HL-60 (cell line): ENCODE measurements at regions not wholly inside any gene's neighbourhood (a gene's known extent, or its start where the extent isn't known, plus 50 kb on each side); places are given as distances from the start of the nearest gene placed in this dataset.
A peak's percentile ranks its signal among the peaks of the same experiment; 100 is the strongest.

Experiments
- DNase-seq, 2 experiments: peaks; one replicate each; pipeline ENCODE4 v3.0.0-alpha.2; 2010 to 2020; ENCODE audit warnings: low read depth in 1 of 2, low spot score in 1 of 2
- H3K27ac ChIP-seq: fragments of 250-450 bp; sonication (Bioruptor Pico); replicated peaks from 2 replicates; pipeline ENCODE4 v1.5.1; 2020; ENCODE audit warnings: mild to moderate bottlenecking, moderate library complexity
- H3K27me3 ChIP-seq: fragments of 250-450 bp; sonication (Bioruptor Pico); 2 replicates; pipeline ENCODE4 v1.5.1; 2021; ENCODE audit warnings: mild to moderate bottlenecking, moderate library complexity; ENCODE audit not compliant: insufficient read depth, poor library complexity, severe bottlenecking
- H3K4me3 ChIP-seq: replicated peaks from 2 replicates; pipeline ENCODE4 v1.5.1; 2011; ENCODE audit warnings: mild to moderate bottlenecking, control low read depth, low read length; ENCODE audit not compliant: insufficient read depth
- GABPA ChIP-seq: IDR thresholded peaks from 2 replicates; pipeline ENCODE4 v1.6.1; 2012; ENCODE audit warnings: low read depth
- POLR2AphosphoS5 ChIP-seq: IDR thresholded peaks from 2 replicates; pipeline ENCODE4 v1.6.1; 2012; ENCODE audit warnings: low read depth
- SPI1 ChIP-seq: IDR thresholded peaks from 2 replicates; pipeline ENCODE4 v1.6.1; 2012; ENCODE audit warnings: low read depth, mild to moderate bottlenecking, borderline replicate concordance
- TF ChIP-seq, protein P1 (sequence below): IDR thresholded peaks from 2 replicates; pipeline ENCODE4 v1.6.1; 2012; ENCODE audit warnings: low read depth; ENCODE audit not compliant: insufficient replicate concordance
- TF ChIP-seq, protein P2 (sequence below): IDR thresholded peaks from one replicate; pipeline ENCODE4 v1.5.1; 2011; ENCODE audit warnings: low read length, control low read depth, inconsistent platforms; ENCODE audit not compliant: insufficient read depth

DNA sequence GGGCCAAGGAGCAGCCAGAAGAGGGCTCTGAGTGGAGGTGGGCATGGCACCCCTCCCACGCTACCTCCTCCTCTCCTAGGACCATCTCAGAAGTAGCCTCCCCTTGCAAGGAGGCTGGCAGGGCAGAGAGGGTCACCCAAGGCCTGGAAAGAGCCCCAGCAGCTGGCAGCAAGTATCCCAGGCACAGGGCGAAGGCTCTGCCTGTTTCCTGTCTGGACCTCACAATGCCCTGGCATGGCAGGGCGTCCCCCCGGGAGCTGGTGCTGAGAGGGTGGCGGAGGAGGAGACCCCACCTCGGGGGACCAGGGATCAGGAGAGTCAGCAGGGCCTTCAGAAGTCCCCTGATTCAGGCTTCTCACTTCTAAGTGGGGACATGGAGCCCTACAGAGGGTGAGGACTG is 66.2 kb upstream of the TAF1B start:
- no peak for DNase-seq
- H3K27me3 ChIP-seq = no peaks in the 10 kb centered on the region
- TF ChIP-seq POLR2AphosphoS5 (no peak), GABPA (no peak), SPI1 (no peak)
- TF ChIP-seq, protein P1, sequence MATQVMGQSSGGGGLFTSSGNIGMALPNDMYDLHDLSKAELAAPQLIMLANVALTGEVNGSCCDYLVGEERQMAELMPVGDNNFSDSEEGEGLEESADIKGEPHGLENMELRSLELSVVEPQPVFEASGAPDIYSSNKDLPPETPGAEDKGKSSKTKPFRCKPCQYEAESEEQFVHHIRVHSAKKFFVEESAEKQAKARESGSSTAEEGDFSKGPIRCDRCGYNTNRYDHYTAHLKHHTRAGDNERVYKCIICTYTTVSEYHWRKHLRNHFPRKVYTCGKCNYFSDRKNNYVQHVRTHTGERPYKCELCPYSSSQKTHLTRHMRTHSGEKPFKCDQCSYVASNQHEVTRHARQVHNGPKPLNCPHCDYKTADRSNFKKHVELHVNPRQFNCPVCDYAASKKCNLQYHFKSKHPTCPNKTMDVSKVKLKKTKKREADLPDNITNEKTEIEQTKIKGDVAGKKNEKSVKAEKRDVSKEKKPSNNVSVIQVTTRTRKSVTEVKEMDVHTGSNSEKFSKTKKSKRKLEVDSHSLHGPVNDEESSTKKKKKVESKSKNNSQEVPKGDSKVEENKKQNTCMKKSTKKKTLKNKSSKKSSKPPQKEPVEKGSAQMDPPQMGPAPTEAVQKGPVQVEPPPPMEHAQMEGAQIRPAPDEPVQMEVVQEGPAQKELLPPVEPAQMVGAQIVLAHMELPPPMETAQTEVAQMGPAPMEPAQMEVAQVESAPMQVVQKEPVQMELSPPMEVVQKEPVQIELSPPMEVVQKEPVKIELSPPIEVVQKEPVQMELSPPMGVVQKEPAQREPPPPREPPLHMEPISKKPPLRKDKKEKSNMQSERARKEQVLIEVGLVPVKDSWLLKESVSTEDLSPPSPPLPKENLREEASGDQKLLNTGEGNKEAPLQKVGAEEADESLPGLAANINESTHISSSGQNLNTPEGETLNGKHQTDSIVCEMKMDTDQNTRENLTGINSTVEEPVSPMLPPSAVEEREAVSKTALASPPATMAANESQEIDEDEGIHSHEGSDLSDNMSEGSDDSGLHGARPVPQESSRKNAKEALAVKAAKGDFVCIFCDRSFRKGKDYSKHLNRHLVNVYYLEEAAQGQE = no peak
- TF ChIP-seq, protein P2, sequence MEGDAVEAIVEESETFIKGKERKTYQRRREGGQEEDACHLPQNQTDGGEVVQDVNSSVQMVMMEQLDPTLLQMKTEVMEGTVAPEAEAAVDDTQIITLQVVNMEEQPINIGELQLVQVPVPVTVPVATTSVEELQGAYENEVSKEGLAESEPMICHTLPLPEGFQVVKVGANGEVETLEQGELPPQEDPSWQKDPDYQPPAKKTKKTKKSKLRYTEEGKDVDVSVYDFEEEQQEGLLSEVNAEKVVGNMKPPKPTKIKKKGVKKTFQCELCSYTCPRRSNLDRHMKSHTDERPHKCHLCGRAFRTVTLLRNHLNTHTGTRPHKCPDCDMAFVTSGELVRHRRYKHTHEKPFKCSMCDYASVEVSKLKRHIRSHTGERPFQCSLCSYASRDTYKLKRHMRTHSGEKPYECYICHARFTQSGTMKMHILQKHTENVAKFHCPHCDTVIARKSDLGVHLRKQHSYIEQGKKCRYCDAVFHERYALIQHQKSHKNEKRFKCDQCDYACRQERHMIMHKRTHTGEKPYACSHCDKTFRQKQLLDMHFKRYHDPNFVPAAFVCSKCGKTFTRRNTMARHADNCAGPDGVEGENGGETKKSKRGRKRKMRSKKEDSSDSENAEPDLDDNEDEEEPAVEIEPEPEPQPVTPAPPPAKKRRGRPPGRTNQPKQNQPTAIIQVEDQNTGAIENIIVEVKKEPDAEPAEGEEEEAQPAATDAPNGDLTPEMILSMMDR = no peak
- H3K27ac ChIP-seq = no peak overlapping the region
- H3K4me3 ChIP-seq = no peak overlapping the region

DNA sequence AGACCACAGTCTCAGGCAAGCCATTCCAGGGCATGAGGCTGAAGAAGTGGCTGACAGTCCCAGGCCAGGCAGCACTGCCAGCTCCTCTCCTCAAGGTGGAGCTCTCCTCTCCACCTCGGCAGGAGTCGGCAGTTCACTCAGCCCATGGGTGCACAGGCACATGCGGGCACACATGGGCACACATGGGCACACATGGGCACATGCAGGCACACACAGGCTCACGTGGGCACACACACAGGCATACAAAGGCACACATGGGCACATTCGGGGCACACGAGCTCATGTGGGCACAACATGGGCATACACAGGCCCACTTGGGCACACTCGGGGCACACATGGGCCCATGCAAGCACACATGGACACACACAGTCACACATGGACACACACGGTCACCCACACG is 65.3 kb upstream of the TAF1B start:
- no peak overlapping the region for H3K27ac ChIP-seq
- peak in 1 of 2 experiments; percentile 16 for DNase-seq
- H3K27me3 ChIP-seq = no peaks in the 10 kb centered on the region
- TF ChIP-seq GABPA = no peak
- TF ChIP-seq, protein P2 = peak; percentile 48
- TF ChIP-seq POLR2AphosphoS5 = no peak
- no peak for TF ChIP-seq SPI1
- H3K4me3 ChIP-seq = no peak overlapping the region

DNA sequence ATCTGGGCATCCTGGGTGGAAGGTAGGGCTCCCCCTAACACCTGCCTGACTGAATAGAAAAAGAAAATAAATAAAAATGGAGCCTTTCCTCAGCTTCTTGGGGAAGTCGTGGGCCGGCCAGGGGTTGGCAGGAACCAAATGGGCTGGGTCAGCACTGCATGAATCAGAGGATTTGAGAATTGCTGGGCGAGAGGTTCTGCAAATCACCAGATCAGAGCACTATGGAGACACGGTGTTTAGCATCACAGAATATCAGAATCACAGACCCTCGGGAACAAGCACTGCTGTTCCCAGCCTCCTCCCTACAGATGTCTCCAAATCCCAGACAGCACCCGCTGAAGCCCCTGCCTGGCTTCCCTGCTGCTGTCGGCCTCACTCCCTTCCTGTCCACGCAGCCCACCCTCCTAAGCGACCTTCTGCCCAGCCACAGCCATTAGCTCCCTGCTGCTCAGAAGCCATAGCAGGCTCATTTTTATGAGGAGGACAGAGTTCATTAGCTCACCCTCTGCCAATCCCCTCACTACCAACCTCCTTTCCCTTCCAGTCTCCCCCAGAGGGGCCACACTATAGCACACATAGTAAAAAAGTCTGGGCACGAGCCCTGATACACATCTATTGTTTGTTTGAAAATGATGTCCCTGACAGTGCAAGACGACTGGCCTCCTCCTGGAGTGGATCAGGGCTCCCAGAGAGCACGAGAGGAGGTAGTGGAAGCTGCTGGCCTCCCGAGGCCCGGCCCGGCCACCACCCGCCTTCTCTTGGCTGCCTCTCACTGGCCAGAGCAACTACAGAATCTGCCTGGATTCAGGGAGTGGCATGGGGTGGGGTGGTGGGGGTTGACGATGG is 64.6 kb upstream of the TAF1B start:
- no peak for DNase-seq
- no peak overlapping the region for H3K27ac ChIP-seq
- TF ChIP-seq, protein P1 = no peak
- TF ChIP-seq POLR2AphosphoS5 (no peak), SPI1 (no peak), GABPA (no peak)
- TF ChIP-seq, protein P2 = no peak
- peaks cover under 1% of the 10 kb centered on the region for H3K27me3 ChIP-seq
- H3K4me3 ChIP-seq = no peak overlapping the region
